NB4 (cell line): ENCODE measurements at regions not wholly inside any gene's neighbourhood (a gene's known extent, or its start where the extent isn't known, plus 50 kb on each side); places are given as distances from the start of the nearest gene placed in this dataset.

Experiments used
- POLR2A ChIP-seq: IDR thresholded peaks from 2 replicates; pipeline ENCODE4 v1.6.1; 2011; ENCODE audit warnings: mild to moderate bottlenecking; ENCODE audit not compliant: insufficient read length; ENCODE audit errors: extremely low read depth
- TF ChIP-seq, protein P1 (sequence below): IDR thresholded peaks from one replicate; pipeline ENCODE4 v1.5.1; 2012; ENCODE audit warnings: low read depth, low read length

DNA sequence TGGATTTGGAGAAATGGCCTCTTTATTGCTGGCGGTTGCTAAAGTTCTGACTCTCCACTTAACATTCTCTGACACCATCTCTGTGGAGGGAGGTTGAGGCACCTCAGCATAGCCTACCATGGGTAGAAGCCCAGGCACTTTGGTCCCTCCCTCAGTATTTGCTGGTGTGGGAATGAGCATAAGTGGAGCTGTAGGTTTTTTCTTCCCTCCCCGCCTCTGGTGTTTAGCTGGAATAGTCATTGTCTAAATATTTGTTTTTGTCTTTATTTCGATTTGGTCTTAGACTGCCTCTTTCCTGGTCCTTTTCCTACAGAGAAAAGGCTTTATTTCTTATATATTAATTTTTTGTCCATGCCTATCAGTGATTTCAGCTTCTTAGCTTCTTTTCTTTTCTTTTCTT lies 203.4 kb upstream of the AGR3 start:
- TF ChIP-seq, protein P1, sequence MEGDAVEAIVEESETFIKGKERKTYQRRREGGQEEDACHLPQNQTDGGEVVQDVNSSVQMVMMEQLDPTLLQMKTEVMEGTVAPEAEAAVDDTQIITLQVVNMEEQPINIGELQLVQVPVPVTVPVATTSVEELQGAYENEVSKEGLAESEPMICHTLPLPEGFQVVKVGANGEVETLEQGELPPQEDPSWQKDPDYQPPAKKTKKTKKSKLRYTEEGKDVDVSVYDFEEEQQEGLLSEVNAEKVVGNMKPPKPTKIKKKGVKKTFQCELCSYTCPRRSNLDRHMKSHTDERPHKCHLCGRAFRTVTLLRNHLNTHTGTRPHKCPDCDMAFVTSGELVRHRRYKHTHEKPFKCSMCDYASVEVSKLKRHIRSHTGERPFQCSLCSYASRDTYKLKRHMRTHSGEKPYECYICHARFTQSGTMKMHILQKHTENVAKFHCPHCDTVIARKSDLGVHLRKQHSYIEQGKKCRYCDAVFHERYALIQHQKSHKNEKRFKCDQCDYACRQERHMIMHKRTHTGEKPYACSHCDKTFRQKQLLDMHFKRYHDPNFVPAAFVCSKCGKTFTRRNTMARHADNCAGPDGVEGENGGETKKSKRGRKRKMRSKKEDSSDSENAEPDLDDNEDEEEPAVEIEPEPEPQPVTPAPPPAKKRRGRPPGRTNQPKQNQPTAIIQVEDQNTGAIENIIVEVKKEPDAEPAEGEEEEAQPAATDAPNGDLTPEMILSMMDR, result no peak
- no peak for TF ChIP-seq POLR2A
